NB4 (cell line): ENCODE measurements at regions not wholly inside any gene's neighbourhood (a gene's known extent, or its start where the extent isn't known, plus 50 kb on each side); places are given as distances from the start of the nearest gene placed in this dataset.

Experiments used
- CTCF ChIP-seq: IDR thresholded peaks from one replicate; pipeline ENCODE4 v1.5.1; 2012; ENCODE audit warnings: low read depth, low read length
- MAX ChIP-seq: IDR thresholded peaks from 2 replicates; pipeline ENCODE4 v1.6.1; 2011; ENCODE audit warnings: low read depth, low read length
- POLR2A ChIP-seq: IDR thresholded peaks from 2 replicates; pipeline ENCODE4 v1.6.1; 2011; ENCODE audit warnings: mild to moderate bottlenecking; ENCODE audit not compliant: insufficient read length; ENCODE audit errors: extremely low read depth

- no peak for TF ChIP-seq CTCF
- TF ChIP-seq MAX: no peak
- TF ChIP-seq POLR2A: no peak
These were observed 156.6 kb upstream of the MTNR1B start for GRCh38 chr11:92812841-92813240.
